ENCODE measurements at regions not wholly inside any gene's neighbourhood (a gene's known extent, or its start where the extent isn't known, plus 50 kb on each side); places are given as distances from the start of the nearest gene placed in this dataset.
"Not testable (repeated sequence)": the region's sequence is repeated elsewhere in the genome, so short reads cannot be mapped to it uniquely, and the experiment has no call there.

DNA sequence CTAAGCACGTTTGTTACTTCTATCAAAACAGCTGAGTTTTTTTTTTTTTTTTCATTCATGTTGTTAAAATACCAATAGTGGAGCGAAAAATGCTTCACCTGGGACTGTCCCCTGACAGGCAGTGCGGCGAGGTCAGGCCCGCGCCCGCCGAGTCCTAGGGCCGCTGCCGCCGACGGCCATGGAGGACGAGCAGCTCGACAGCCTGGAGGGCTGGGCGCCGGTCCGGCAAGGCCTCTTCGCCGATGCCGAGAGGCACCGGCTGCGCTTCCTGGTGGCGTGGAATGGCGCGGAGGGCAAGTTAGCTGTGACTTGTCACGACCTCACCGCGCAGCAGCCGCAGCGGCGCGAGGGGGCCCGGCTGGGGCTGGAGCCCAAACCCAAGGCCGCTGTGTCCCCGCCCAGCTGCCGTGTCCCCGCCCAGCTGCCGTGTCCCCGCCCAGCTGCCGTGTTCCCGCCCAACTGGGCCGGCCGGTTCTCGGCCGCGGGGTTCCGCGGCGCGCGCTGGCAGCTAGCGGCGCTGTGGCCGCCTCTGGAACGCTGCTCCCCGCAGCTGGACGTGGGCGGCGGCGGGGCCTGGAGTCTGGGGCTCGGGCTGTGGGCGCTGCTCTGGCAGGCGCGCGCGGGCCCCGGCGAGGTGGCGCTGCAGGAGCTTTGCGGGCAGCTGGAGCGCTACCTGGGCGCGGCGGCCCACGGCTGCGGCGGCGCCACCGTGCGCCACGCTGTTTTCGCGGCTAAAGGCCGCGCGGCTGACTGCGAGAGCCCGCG lies 56.7 kb upstream of the GOLGA8R start:
- DNase-seq (ENCODE audit: low read depth in 1 of 2, low spot score in 1 of 2): peak in 1 of 2 donors; percentile 20

DNA sequence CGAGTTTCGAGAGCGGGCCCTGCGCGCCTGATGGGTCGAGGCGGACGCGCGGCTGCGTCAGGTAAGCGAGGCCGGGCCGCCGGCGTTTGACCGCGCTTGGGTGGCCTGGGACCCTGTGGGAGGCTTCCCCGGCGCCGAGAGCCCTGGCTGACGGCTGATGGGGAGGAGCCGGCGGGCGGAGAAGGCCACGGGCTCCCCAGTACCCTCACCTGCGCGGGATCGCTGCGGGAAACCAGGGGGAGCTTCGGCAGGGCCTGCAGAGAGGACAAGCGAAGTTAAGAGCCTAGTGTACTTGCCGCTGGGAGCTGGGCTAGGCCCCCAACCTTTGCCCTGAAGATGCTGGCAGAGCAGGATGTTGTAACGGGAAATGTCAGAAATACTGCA lies 57.3 kb upstream of the GOLGA8R start:
- not testable (repeated sequence) for DNase-seq (ENCODE audit: low read depth in 1 of 2, low spot score in 1 of 2)

DNA sequence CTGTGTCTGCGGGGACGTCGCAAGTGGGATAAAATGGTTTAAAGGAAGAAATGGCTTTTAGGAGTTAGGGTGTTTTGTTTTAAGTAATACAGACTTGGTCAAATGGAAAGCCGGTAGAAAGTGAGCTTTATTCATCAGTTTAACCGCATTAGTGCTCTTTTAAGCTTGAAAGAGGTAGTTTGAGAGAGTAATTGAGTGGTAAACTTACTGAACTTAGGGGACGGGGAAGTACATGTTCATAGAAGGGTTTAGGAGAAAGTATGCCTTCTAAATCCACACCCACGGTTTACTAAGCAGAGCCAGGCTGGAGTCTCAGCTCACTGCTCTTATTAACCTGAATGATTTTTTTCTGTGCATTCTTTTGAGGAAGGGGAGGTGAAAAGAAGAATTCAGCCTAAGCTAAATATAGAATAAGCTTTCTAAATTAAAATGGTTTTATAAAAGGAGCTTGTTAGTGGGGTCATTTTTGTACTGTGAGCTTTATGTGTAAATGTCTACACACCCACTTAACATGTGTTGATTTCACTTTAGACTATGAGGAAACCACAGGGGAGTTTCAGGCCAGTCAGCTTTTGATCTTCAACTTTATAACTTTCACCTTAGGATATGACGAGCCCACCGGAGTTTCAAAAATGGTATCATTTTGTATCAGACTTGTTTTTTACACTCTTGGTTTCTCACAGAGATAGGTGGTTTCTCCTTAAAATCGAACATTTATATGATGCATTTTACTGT lies 57.9 kb upstream of the GOLGA8R start:
- DNase-seq (ENCODE audit: low read depth in 1 of 2, low spot score in 1 of 2): not testable (repeated sequence)

DNA sequence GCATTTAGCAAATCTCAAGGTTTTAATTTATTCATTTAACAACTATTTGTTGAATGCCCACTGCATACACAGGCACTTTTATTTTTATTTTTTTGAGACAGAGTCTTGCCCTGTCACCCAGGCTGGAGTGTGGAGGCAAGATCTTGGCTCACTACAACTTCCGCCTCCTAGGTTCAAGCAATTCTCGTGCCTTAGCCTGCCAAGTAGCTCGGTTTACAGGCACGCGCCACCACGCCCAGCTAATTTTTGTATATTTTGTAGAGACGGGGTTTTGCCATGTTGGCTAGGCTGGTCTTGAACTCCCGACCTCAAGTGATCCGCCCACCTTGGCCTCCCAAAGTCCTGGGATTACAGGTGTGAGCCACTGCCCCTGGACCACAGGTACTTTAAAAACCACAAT lies 67.0 kb upstream of the GOLGA8Q start:
- not testable (repeated sequence) for DNase-seq (ENCODE audit: low read depth in 1 of 2, low spot score in 1 of 2)

DNA sequence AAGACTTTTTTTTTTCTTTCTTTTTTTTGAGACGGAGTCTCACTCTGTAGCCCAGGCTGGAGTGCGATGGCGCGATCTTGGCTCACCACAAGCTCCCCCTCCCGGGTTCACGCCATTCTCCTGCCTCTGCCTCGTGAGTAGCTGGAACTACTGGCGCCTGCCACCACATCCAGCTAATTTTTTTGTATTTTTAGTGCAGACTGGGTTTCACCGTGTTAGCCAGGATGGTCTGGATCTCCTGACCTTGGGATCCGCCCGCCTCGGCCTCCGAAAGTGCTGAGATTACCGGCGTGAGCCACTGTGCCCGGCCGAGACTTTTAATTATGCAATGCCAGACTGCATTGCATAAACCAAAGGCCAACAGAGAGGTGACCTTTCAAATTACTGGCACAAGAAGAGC lies 62.6 kb upstream of the GOLGA8Q start:
- DNase-seq (ENCODE audit: low read depth in 1 of 2, low spot score in 1 of 2): not testable (repeated sequence)

DNA sequence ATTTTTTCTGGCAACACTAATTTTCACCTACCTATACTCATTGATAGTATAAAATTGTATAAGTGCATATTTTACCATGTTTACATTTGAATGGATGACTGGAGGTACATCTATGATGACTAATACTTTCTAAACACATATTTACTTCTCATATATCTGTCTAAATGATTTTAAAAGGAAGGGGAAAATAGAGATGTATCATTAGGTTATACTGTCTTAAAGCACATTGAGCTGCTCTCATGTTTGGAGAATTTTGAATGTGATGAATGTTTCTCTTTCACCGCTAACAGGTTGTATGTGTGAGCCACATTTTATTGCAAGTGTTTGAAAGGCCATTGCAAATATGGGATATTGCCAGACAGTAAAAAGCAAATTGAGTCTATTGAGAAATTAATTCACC lies 61.5 kb upstream of the GOLGA8Q start:
- DNase-seq (ENCODE audit: low read depth in 1 of 2, low spot score in 1 of 2): not testable (repeated sequence)

DNA sequence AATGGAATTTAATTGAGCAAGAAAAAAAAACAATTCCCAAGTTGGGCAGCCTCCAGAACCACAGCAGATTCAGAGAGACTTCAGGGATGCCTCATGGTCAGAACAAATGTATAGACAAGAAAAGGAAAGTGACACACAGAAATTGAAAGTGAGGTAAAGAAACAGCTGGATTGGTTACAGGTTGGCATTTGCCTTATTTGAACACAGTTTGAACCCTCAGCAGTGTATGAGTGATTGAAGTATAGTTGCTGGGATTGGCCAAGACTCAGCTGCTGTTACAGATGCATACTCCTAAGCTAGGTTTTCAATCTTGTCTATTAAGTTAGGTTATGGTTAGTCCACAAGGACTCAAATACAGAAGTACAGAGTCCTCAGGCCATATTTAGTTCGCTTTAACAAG lies 57.9 kb upstream of the GOLGA8Q start:
- DNase-seq (ENCODE audit: low read depth in 1 of 2, low spot score in 1 of 2): not testable (repeated sequence)

DNA sequence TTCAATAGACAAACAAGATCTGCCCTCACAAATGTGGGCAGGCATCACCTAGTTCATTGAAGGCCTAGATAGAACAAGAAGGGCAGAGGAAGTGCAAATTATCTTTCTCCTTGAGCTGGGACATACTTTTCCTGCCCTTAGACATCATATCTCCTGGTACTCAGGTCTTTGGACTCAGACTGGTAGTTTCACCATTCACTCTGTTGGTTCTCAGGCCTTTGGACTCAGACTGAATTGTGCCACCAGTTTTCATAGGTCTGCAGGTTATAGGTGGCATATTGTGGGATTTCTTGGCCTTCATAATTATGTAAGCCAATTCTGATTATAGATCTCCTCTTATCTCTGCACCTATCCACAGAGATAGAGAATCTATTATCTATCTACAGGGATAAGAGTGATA lies 54.6 kb upstream of the GOLGA8Q start:
- not testable (repeated sequence) for DNase-seq (ENCODE audit: low read depth in 1 of 2, low spot score in 1 of 2)

DNA sequence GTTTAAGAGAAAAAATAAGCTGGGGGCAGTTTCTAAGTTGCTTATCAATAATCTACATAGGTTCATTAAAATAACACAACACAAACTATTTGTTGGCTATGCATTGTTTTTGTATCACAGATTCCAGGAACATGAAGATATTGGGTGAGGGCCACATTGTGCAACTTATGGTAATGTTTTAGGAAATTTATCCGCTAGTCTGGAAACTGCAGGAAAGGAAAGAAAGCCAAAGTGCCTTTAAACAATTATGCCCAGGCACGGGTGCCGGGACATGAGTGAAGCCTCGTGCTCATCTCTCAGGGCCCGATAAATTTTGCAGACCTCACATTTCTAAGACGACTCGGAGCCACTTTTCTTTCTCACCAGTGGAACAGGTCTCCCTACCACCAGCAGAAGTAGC lies 52.6 kb upstream of the GOLGA8Q start:
- not testable (repeated sequence) for DNase-seq (ENCODE audit: low read depth in 1 of 2, low spot score in 1 of 2)

DNA sequence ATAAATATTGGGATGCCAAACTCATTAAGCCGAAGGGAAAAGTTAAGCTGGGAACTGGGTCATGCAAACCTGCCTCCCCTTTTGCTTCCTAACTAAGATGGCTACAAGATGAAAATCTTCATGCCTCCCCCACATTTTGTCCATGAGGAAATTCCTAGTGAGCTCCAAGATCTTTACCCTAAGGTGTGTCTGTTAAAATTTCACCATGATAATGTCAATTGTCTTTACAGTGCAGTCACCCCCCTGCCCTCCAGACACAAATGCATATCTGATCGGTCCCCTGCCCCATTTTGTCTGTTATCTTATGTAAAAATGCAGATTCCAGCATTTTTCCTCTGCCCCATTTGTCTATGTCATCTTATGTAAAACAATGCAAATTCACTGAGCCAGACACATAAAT lies 51.3 kb upstream of the GOLGA8Q start:
- DNase-seq (ENCODE audit: low read depth in 1 of 2, low spot score in 1 of 2): not testable (repeated sequence)

All from activated CD4-positive, alpha-beta T cell treated with anti-CD3 and anti-CD28 coated beads, Interleukin-2, amount 50 U/mL, for 24 hours (primary cell).